Epithelial cell of proximal tubule (primary cell): ENCODE measurements at regions not wholly inside any gene's neighbourhood (a gene's known extent, or its start where the extent isn't known, plus 50 kb on each side); places are given as distances from the start of the nearest gene placed in this dataset.

Experiments used
- DNase-seq: peaks from one replicate; pipeline ENCODE4 v3.0.0-alpha.2; 2011; ENCODE audit warnings: low read depth
- H3K4me3 ChIP-seq: 2 replicates; pipeline ENCODE4 v1.5.1; 2011; ENCODE audit warnings: low read depth, mild to moderate bottlenecking, low read length
- TF ChIP-seq, protein P1 (sequence below): conservative IDR thresholded peaks from 2 replicates; pipeline ENCODE4 v1.5.1; 2012; ENCODE audit warnings: low read depth, mild to moderate bottlenecking, low read length

DNA sequence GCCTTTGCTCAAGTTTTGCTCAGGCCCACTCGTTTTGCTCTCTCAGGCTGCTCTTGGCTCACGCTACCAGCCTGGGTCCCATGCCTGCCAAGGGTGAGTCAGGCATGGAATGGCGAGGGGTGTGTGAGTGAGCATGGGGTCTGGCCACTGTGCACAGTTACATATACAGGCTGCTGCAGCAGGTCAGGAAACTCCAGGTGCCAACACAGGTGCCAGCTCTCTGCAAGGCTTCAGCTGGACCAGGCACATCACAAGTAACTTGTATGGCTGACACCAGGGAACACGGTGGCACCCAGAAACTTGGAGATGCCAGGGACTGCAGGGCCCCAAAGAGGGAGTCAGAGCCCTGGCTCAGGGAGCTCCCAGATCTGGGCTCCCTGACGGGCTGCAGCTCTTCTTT, 146.8 kb downstream of the BTBD3 start:
- no peak overlapping the region for H3K4me3 ChIP-seq
- no peak for DNase-seq
- TF ChIP-seq, protein P1, sequence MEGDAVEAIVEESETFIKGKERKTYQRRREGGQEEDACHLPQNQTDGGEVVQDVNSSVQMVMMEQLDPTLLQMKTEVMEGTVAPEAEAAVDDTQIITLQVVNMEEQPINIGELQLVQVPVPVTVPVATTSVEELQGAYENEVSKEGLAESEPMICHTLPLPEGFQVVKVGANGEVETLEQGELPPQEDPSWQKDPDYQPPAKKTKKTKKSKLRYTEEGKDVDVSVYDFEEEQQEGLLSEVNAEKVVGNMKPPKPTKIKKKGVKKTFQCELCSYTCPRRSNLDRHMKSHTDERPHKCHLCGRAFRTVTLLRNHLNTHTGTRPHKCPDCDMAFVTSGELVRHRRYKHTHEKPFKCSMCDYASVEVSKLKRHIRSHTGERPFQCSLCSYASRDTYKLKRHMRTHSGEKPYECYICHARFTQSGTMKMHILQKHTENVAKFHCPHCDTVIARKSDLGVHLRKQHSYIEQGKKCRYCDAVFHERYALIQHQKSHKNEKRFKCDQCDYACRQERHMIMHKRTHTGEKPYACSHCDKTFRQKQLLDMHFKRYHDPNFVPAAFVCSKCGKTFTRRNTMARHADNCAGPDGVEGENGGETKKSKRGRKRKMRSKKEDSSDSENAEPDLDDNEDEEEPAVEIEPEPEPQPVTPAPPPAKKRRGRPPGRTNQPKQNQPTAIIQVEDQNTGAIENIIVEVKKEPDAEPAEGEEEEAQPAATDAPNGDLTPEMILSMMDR, result no peak

DNA sequence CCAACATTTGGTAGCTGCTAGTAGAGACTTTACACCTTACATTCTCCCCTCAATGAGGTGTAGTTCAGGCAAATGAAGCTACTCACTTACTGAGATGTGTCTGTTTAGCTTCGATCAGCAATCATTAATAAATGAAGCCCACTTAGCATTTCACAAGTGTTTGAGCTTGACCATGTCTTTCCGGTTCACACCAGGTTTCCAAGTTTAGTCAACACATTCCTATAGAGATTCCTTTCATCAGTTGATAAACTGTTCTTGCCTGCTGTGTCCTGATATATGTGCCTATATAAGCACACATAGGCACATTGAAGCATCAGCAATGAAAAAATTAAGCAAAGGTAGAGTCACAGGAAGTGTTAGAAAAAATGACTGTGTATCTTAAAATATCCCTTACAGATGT, 150.0 kb downstream of the BTBD3 start:
- TF ChIP-seq, protein P1, result no peak
- DNase-seq, result peak; percentile 1
- no peak overlapping the region for H3K4me3 ChIP-seq

DNA sequence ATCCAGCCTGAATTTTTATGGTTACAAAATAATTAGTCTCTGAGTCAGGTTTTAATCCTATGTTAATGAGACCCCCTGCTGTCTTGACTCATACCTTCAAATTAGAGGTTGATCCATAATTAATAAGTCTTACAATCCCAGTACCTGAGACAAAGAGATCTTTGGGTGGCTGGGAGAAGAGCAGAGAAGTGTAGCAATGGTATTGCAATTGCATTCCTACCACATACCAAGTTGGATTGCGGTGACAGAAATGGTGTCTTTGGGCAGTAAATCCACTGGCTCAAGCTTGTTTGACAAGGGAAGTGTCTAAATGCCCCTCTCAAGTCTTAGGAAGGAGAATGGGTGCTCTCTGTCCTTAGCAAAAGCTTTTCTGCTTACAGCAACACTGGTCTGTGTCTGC, 150.4 kb downstream of the BTBD3 start:
- DNase-seq, result peak; percentile 3
- no peak overlapping the region for H3K4me3 ChIP-seq
- TF ChIP-seq, protein P1, result no peak

DNA sequence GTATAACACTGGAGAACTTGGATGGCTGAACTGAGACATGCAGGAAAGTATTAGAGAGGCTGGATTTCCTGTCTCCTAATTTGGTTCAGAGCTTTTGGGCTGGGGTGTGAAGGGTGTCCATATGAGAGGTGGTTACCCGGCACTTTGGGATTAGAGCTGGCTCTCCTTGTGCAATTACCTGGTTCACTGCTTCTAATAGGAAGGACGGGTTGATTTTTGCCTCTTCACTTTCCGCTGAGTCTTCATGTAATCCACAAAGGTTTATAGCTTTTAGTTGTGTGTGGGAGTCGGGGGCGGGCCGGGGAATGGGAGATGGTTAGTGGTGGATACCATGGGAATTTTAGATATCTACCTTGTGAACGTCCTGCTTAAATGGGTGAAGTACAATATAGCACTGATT, 151.5 kb downstream of the BTBD3 start:
- TF ChIP-seq, protein P1, result no peak
- H3K4me3 ChIP-seq, result no peak overlapping the region
- no peak for DNase-seq

DNA sequence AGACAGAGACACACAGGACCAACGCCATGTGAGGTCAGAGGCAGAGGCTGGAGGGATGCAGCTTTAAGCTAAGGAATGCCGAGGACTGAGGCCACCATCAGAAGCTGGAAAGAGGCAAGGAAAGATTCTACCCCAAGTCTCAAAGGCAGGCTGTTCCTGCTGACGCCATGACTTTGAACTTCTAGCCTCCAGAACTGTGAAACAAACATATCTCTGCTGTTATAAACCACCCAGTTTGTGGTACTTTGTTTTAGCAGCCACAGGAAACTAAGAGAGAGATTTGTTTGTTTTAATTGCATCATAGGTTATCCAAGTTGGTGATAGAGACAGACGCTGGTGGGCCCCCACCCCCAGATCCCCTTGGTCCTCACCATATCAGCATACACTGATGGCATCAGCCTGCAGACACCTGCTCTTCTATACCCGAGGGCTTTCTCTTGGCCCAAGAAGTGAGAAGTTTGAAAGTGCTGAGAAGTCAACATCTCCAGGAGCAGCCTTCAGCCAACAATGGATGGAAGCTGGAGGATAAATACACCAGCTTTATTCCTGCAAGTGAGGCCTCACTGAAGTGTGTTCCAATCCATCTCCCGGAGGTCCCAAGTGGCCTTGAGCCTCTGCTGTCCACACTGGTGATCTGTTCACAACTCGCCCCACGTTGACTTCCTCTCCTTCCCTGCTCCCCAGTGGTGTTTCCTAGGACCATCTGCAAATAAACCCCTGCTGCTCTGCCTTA, 154.7 kb downstream of the BTBD3 start:
- TF ChIP-seq, protein P1, result no peak
- H3K4me3 ChIP-seq, result no peak overlapping the region
- no peak for DNase-seq

DNA sequence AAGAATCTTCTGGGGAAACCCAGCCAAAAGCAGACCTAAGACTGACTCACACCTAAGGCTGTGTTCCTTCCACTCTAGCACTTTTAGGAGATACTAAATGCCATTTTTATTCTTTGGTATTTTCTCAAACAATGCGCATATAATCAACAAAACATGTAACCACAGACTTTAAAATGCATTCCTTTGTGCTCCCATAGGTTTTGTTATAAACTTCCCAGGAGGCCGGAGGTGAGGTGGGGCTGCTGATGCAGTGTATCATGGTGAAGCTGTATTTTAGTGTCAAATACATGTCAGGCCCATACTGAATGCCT, 155.2 kb downstream of the BTBD3 start:
- DNase-seq, result no peak
- TF ChIP-seq, protein P1, result no peak
- H3K4me3 ChIP-seq, result no peak overlapping the region

DNA sequence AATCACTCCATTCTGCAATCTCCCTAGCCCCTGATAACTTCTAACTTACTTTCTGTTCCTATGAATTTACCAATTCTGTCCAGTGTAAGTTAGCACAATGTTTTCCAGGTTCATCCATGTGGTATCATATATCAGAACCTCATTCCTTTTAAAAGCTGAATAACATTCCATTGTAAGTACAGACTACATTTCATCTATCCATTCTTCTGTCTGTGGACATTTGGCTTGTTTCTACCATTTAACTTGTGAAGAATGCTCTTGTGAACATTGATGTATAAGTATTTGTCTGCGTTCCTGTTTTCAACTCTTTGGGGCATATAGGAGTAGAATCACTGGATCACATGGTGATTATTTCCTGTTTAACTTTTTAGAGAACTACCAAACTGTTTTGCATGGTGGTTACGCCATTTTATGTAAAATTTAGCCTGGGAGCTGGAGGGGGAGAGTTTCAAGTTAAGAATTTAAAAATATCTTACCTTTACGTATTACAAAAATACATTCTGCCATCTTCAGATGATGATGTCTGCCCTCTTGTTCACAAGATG, 156.5 kb downstream of the BTBD3 start:
- DNase-seq, result no peak
- no peak overlapping the region for H3K4me3 ChIP-seq
- TF ChIP-seq, protein P1, result no peak
